Endodermal cell (in vitro differentiated cells): ENCODE measurements at regions not wholly inside any gene's neighbourhood (a gene's known extent, or its start where the extent isn't known, plus 50 kb on each side); places are given as distances from the start of the nearest gene placed in this dataset.

Experiments used
- DNase-seq: peaks from one replicate; pipeline ENCODE4 v3.0.0-alpha.2; 2017
- H3K27ac ChIP-seq: 2 replicates; pipeline ENCODE4 v1.5.1; 2013; ENCODE audit warnings: mild to moderate bottlenecking, low read depth, low read length, moderate library complexity
- H3K27me3 ChIP-seq: 2 replicates; pipeline ENCODE4 v1.6.1; 2013; ENCODE audit warnings: mild to moderate bottlenecking, low read length, moderate library complexity; ENCODE audit not compliant: insufficient read depth, control insufficient read depth, poor library complexity, severe bottlenecking
- H3K36me3 ChIP-seq: 2 replicates; pipeline ENCODE4 v1.7.0; 2013; ENCODE audit warnings: mild to moderate bottlenecking, low read length, moderate library complexity; ENCODE audit not compliant: control insufficient read depth, insufficient read depth
- H3K4me1 ChIP-seq: one replicate; pipeline ENCODE4 v1.7.0; 2013; ENCODE audit warnings: low read length; ENCODE audit not compliant: control insufficient read depth, insufficient read depth
- H3K4me3 ChIP-seq: 2 replicates; pipeline ENCODE4 v1.5.1; 2013; ENCODE audit warnings: mild to moderate bottlenecking, low read length, moderate library complexity
- H3K9ac ChIP-seq: 2 replicates; pipeline ENCODE4 v1.6.1; 2013; ENCODE audit warnings: mild to moderate bottlenecking, low read length, moderate library complexity; ENCODE audit not compliant: poor library complexity, severe bottlenecking; ENCODE audit errors: extremely low read depth
- H3K9me3 ChIP-seq: 2 replicates; pipeline ENCODE4 v1.6.1; 2013; ENCODE audit warnings: mild to moderate bottlenecking, low read length, moderate library complexity; ENCODE audit not compliant: control insufficient read depth
- H3K27ac Mint-ChIP-seq: 2 replicates; pipeline ENCODE4 v1.8.0; 2020; ENCODE audit warnings: mixed read lengths
- H3K27me3 Mint-ChIP-seq: 2 replicates; pipeline ENCODE4 v1.8.0; 2021; ENCODE audit warnings: mild to moderate bottlenecking, mixed read lengths; ENCODE audit not compliant: insufficient read depth
- H3K36me3 Mint-ChIP-seq: 2 replicates; pipeline ENCODE4 v1.8.0; 2020; ENCODE audit warnings: low read depth, mixed read lengths
- H3K4me1 Mint-ChIP-seq: 2 replicates; pipeline ENCODE4 v1.8.0; 2020; ENCODE audit warnings: mixed read lengths
- H3K4me3 Mint-ChIP-seq: 2 replicates; pipeline ENCODE4 v1.8.0; 2020; ENCODE audit warnings: mild to moderate bottlenecking, moderate library complexity, mixed read lengths
- H3K9me3 Mint-ChIP-seq: 2 replicates; pipeline ENCODE4 v1.8.0; 2020; ENCODE audit warnings: mild to moderate bottlenecking, mixed read lengths
- CTCF ChIP-seq: fragments of 200-600 bp; sonication (generic); conservative IDR thresholded peaks from 2 replicates; pipeline ENCODE4 v1.5.0; 2021; ENCODE audit warnings: antibody characterized with exemption, mild to moderate bottlenecking
- WGBS, 2 experiments: methylation state at CpG; one replicate each; pipeline versions ENCODE4 v1.1.5 to v1.1.7; 2013; ENCODE audit warnings: missing lambda C conversion rate in 2 of 2, mixed read lengths in 1 of 2; ENCODE audit not compliant: insufficient coverage in 1 of 2, insufficient read length in 1 of 2; 5-methylcytosine and 5-hydroxymethylcytosine counted together

- no peaks in the 10 kb centered on the region for H3K27me3 ChIP-seq
- WGBS, 2 experiments: 84 to 87% methylated on average over 19 to 36 of the region's 36 CpGs
- TF ChIP-seq CTCF: no peak
- peak overlapping the region; percentile 45 for H3K27ac Mint-ChIP-seq
- H3K9me3 Mint-ChIP-seq: no peaks in the 10 kb centered on the region
- H3K27ac ChIP-seq: no peak overlapping the region
- no peak for DNase-seq
- H3K4me1 ChIP-seq: no peaks in the 10 kb centered on the region
- H3K4me3 ChIP-seq: no peak overlapping the region
- H3K4me3 Mint-ChIP-seq: no peak overlapping the region
- H3K27me3 Mint-ChIP-seq: no peaks in the 10 kb centered on the region
- H3K9ac ChIP-seq: no peak overlapping the region
- H3K36me3 Mint-ChIP-seq: no peaks in the 10 kb centered on the region
- H3K36me3 ChIP-seq: no peaks in the 10 kb centered on the region
- no peaks in the 10 kb centered on the region for H3K4me1 Mint-ChIP-seq
- H3K9me3 ChIP-seq: no peaks in the 10 kb centered on the region
Observed at GRCh38 chr10:131402771-131403650, 91.5 kb upstream of the TCERG1L start.

GRCh38 chr10:131403936-131404335, 92.4 kb upstream of the TCERG1L start:
- Mint-ChIP-seq H3K27ac (peak overlapping the region; percentile 45), H3K4me3 (no peak overlapping the region), H3K36me3 (no peaks in the 10 kb centered on the region), H3K27me3 (no peaks in the 10 kb centered on the region), H3K4me1 (no peaks in the 10 kb centered on the region), H3K9me3 (no peaks in the 10 kb centered on the region)
- Histone ChIP-seq H3K27me3 (no peaks in the 10 kb centered on the region), H3K9ac (no peak overlapping the region), H3K4me3 (no peak overlapping the region), H3K27ac (no peak overlapping the region), H3K9me3 (no peaks in the 10 kb centered on the region), H3K36me3 (no peaks in the 10 kb centered on the region), H3K4me1 (no peaks in the 10 kb centered on the region)
- no peak for DNase-seq
- TF ChIP-seq CTCF: no peak
- WGBS, 2 experiments: 88 to 100% methylated on average over 1 to 7 of the region's 7 CpGs

- no peaks in the 10 kb centered on the region for H3K27me3 ChIP-seq
- Mint-ChIP-seq H3K9me3 (no peaks in the 10 kb centered on the region), H3K36me3 (no peaks in the 10 kb centered on the region), H3K4me1 (no peaks in the 10 kb centered on the region), H3K4me3 (no peak overlapping the region), H3K27me3 (no peaks in the 10 kb centered on the region), H3K27ac (no peak overlapping the region)
- H3K9me3 ChIP-seq: no peaks in the 10 kb centered on the region
- no peak overlapping the region for H3K4me3 ChIP-seq
- no peak for TF ChIP-seq CTCF
- WGBS, 2 experiments: 93 to 98% methylated on average over 10 of the region's 10 CpGs
- H3K9ac ChIP-seq: no peak overlapping the region
- H3K4me1 ChIP-seq: no peaks in the 10 kb centered on the region
- DNase-seq: no peak
- no peaks in the 10 kb centered on the region for H3K36me3 ChIP-seq
- H3K27ac ChIP-seq: no peak overlapping the region
Observed at GRCh38 chr10:131404886-131405285, 93.4 kb upstream of the TCERG1L start.
